ENCODE measurements at regions not wholly inside any gene's neighbourhood (a gene's known extent, or its start where the extent isn't known, plus 50 kb on each side); places are given as distances from the start of the nearest gene placed in this dataset.

DNA sequence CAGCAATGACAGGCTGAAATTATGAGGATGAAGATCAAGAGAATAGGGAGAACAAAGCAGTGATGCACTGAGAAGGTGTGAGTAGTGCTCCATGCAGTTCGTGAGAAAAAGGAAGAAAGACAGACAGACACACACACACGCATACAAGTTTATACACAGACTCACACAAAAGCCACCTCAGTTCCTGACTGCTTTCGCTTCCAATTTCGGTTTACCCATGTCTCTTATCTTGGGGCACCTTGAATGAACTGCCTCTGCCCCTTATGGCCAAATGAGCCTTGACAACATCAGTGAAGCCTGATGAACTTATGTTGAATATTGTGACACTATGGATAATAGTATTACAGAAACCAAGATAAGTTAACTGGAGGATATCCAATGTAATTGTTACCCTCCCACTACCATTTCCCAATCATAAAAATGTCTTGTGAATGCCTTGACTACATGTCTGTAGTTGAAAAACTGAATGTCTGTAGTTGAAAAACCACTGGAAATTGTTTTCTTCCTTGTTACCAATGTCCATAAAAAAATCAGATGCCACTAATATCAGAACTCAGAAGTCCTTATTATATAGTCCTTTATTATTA, 380.4 kb upstream of the DDHD1 start:
- Histone ChIP-seq H3K9ac (ENCODE audit: low read length) (no peak overlapping the region), H3K79me2 (ENCODE audit: insufficient read depth, low read length) (no peaks in the 10 kb centered on the region), H3K36me3 (ENCODE audit: low read length) (no peaks in the 10 kb centered on the region), H3F3A (ENCODE audit: insufficient read depth) (no peaks in the 10 kb centered on the region), H2AFZ (ENCODE audit: low read depth, low read length, severe bottlenecking) (no peak overlapping the region), H3K9me2 (replicated peaks; ENCODE audit: insufficient read depth, low read length) (no peaks in the 10 kb centered on the region), H3K9me3 (ENCODE audit: insufficient read depth, low read length) (no peaks in the 10 kb centered on the region), H3K4me2 (ENCODE audit: low read depth, low read length, poor library complexity, severe bottlenecking) (no peak overlapping the region), H3K4me3 (ENCODE audit: insufficient read depth, low read length, poor library complexity, severe bottlenecking) (no peak overlapping the region), H3K27me3 (ENCODE audit: low read length) (no peaks in the 10 kb centered on the region), H3K27ac (ENCODE audit: low read depth, low read length) (no peak overlapping the region), H4K20me1 (ENCODE audit: low read depth, low read length) (no peaks in the 10 kb centered on the region)
- TF ChIP-seq, protein P1, sequence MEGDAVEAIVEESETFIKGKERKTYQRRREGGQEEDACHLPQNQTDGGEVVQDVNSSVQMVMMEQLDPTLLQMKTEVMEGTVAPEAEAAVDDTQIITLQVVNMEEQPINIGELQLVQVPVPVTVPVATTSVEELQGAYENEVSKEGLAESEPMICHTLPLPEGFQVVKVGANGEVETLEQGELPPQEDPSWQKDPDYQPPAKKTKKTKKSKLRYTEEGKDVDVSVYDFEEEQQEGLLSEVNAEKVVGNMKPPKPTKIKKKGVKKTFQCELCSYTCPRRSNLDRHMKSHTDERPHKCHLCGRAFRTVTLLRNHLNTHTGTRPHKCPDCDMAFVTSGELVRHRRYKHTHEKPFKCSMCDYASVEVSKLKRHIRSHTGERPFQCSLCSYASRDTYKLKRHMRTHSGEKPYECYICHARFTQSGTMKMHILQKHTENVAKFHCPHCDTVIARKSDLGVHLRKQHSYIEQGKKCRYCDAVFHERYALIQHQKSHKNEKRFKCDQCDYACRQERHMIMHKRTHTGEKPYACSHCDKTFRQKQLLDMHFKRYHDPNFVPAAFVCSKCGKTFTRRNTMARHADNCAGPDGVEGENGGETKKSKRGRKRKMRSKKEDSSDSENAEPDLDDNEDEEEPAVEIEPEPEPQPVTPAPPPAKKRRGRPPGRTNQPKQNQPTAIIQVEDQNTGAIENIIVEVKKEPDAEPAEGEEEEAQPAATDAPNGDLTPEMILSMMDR (IDR thresholded peaks at IDR 0.05; ENCODE audit: insufficient read depth, low read length, poor library complexity, severe bottlenecking) = no peak

DNA sequence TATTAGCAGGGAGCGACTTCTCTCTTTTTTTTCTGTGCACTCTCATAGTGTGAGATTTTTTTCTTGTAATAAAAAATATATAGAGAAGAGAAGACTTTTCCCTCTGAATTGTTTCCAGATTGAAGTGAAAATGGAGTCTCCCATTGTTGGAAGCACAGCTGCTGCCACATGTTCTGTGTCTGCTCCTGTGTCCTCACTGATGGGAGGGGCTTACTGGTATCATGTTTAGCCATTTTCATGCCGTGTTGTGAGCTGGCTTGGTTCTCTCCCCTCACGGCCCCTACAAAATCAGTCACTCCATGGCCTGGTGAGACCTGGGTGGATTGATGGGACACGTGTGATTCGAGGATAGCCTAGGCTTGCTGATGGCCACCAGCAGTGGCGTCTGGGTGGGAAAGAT, 379.7 kb upstream of the DDHD1 start:
- Histone ChIP-seq H3F3A (ENCODE audit: insufficient read depth) (no peaks in the 10 kb centered on the region), H3K9ac (ENCODE audit: low read length) (no peak overlapping the region), H3K27me3 (ENCODE audit: low read length) (no peaks in the 10 kb centered on the region), H3K36me3 (ENCODE audit: low read length) (no peaks in the 10 kb centered on the region), H4K20me1 (ENCODE audit: low read depth, low read length) (no peaks in the 10 kb centered on the region), H3K9me3 (ENCODE audit: insufficient read depth, low read length) (no peaks in the 10 kb centered on the region), H3K79me2 (ENCODE audit: insufficient read depth, low read length) (no peaks in the 10 kb centered on the region), H2AFZ (ENCODE audit: low read depth, low read length, severe bottlenecking) (no peak overlapping the region), H3K4me3 (ENCODE audit: insufficient read depth, low read length, poor library complexity, severe bottlenecking) (no peak overlapping the region), H3K27ac (ENCODE audit: low read depth, low read length) (no peak overlapping the region), H3K9me2 (replicated peaks; ENCODE audit: insufficient read depth, low read length) (no peaks in the 10 kb centered on the region), H3K4me2 (ENCODE audit: low read depth, low read length, poor library complexity, severe bottlenecking) (no peak overlapping the region)
- TF ChIP-seq, protein P1 (IDR thresholded peaks at IDR 0.05; ENCODE audit: insufficient read depth, low read length, poor library complexity, severe bottlenecking) = no peak
- no peak for TF ChIP-seq EZH2phosphoT487 (conservative IDR thresholded peaks at IDR 0.05; ENCODE audit: low read length)

DNA sequence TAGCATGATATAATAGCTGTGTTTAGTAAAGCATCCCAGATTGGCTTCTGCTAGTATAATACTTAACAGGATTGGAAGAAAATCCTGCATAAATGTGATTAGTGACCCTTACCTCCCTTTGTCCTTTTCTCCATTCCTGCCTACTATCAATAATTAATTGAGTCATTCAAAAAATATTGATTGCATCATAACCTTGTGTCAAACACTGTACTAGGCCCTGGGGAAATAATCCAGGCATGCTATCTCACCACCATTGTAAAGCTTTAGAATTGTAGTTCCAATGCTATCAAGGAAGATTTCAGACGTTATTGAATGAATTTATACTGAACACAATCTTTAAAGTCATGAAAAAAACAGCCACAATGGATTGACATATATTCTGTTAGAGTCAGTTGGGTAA, 378.6 kb upstream of the DDHD1 start:
- no peaks in the 10 kb centered on the region for H3K36me3 ChIP-seq (ENCODE audit: low read length)
- TF ChIP-seq EZH2phosphoT487 (conservative IDR thresholded peaks at IDR 0.05; ENCODE audit: low read length) = no peak
- TF ChIP-seq, protein P1 (IDR thresholded peaks at IDR 0.05; ENCODE audit: insufficient read depth, low read length, poor library complexity, severe bottlenecking) = no peak
- H3K9me3 ChIP-seq (ENCODE audit: insufficient read depth, low read length) = no peaks in the 10 kb centered on the region
- H4K20me1 ChIP-seq (ENCODE audit: low read depth, low read length) = no peaks in the 10 kb centered on the region
- H3K27ac ChIP-seq (ENCODE audit: low read depth, low read length) = no peak overlapping the region
- H3K4me2 ChIP-seq (ENCODE audit: low read depth, low read length, poor library complexity, severe bottlenecking) = no peak overlapping the region
- H3K4me3 ChIP-seq (ENCODE audit: insufficient read depth, low read length, poor library complexity, severe bottlenecking) = no peak overlapping the region
- no peaks in the 10 kb centered on the region for H3K9me2 ChIP-seq (replicated peaks; ENCODE audit: insufficient read depth, low read length)
- no peaks in the 10 kb centered on the region for H3F3A ChIP-seq (ENCODE audit: insufficient read depth)
- no peaks in the 10 kb centered on the region for H3K79me2 ChIP-seq (ENCODE audit: insufficient read depth, low read length)
- no peak overlapping the region for H2AFZ ChIP-seq (ENCODE audit: low read depth, low read length, severe bottlenecking)
- H3K9ac ChIP-seq (ENCODE audit: low read length) = no peak overlapping the region
- H3K27me3 ChIP-seq (ENCODE audit: low read length) = no peaks in the 10 kb centered on the region

All from SU-DHL-6 (cell line).